GM23248 (cell line): ENCODE measurements at regions not wholly inside any gene's neighbourhood (a gene's known extent, or its start where the extent isn't known, plus 50 kb on each side); places are given as distances from the start of the nearest gene placed in this dataset.

Source experiments
- EZH2 ChIP-seq: fragments of 200-600 bp; sonication (generic); IDR thresholded peaks from 2 replicates; pipeline ENCODE4 v1.6.1; 2018; ENCODE audit warnings: antibody characterized with exemption, mild to moderate bottlenecking; ENCODE audit not compliant: insufficient read depth, poor library complexity, severe bottlenecking
- EZH2phosphoT487 ChIP-seq: fragments of 200-600 bp; sonication (generic); IDR thresholded peaks from 2 replicates; pipeline ENCODE4 v1.6.1; 2018; ENCODE audit warnings: antibody characterized with exemption, moderate library complexity, mild to moderate bottlenecking, low read depth; ENCODE audit not compliant: insufficient read depth

DNA sequence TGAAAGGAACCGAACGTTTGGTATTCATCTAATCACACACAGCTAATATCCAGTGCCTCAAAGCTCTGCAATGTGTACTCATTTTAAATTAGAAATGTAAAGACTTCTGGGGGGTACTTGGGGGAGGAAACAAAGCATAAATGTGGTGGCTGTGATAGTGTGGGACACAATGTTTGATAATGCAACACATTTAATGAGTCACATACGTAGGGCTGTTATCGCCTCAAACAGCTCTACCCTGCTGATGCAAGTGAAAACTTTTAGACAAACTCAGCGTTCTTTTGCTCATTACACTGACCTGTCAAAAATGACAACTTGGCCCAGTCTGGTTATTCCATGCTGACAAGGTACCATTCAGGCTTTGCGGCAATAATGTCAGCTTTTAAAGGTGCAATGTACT is 1227.1 kb upstream of the CELF4 start:
- no peak for TF ChIP-seq EZH2
- no peak for TF ChIP-seq EZH2phosphoT487
